Progenitor cell of endocrine pancreas (in vitro differentiated cells): ENCODE measurements at regions not wholly inside any gene's neighbourhood (a gene's known extent, or its start where the extent isn't known, plus 50 kb on each side); places are given as distances from the start of the nearest gene placed in this dataset.
A peak's percentile ranks its signal among the peaks of the same experiment; 100 is the strongest.

Experiments used
- DNase-seq: peaks from one replicate; pipeline ENCODE4 v3.0.0; 2021; ENCODE audit warnings: low spot score; ENCODE audit not compliant: unreplicated experiment
- H3K27ac Mint-ChIP-seq: 2 replicates; pipeline ENCODE4 v1.8.0; 2021; ENCODE audit warnings: mild to moderate bottlenecking, moderate library complexity, mixed read lengths
- H3K27me3 Mint-ChIP-seq: 2 replicates; pipeline ENCODE4 v1.8.0; 2021; ENCODE audit warnings: mixed read lengths
- H3K36me3 Mint-ChIP-seq: 2 replicates; pipeline ENCODE4 v1.8.0; 2022; ENCODE audit warnings: mixed read lengths; ENCODE audit not compliant: insufficient read depth
- H3K4me1 Mint-ChIP-seq: 2 replicates; pipeline ENCODE4 v1.8.0; 2021; ENCODE audit warnings: low read depth, mixed read lengths
- H3K4me3 Mint-ChIP-seq: 2 replicates; pipeline ENCODE4 v1.8.0; 2021; ENCODE audit warnings: low read depth, mild to moderate bottlenecking, moderate library complexity, mixed read lengths
- H3K9me3 Mint-ChIP-seq: 2 replicates; pipeline ENCODE4 v1.8.0; 2021; ENCODE audit warnings: low read depth, mixed read lengths
- TF ChIP-seq, protein P1 (sequence below): fragments of 200-600 bp; sonication (generic); IDR thresholded peaks from one replicate; pipeline ENCODE4 v1.5.0; 2021; ENCODE audit warnings: antibody characterized with exemption, mild to moderate bottlenecking; ENCODE audit not compliant: unreplicated experiment

GRCh38 chr5:63563008-63563917, 399.0 kb downstream of the HTR1A start:
- Mint-ChIP-seq H3K27me3 (no peaks in the 10 kb centered on the region), H3K9me3 (peaks cover 19% of the 10 kb centered on the region), H3K4me1 (no peaks in the 10 kb centered on the region), H3K4me3 (no peak overlapping the region), H3K27ac (no peak overlapping the region), H3K36me3 (peaks cover 2% of the 10 kb centered on the region)
- DNase-seq: no peak
- TF ChIP-seq, protein P1, sequence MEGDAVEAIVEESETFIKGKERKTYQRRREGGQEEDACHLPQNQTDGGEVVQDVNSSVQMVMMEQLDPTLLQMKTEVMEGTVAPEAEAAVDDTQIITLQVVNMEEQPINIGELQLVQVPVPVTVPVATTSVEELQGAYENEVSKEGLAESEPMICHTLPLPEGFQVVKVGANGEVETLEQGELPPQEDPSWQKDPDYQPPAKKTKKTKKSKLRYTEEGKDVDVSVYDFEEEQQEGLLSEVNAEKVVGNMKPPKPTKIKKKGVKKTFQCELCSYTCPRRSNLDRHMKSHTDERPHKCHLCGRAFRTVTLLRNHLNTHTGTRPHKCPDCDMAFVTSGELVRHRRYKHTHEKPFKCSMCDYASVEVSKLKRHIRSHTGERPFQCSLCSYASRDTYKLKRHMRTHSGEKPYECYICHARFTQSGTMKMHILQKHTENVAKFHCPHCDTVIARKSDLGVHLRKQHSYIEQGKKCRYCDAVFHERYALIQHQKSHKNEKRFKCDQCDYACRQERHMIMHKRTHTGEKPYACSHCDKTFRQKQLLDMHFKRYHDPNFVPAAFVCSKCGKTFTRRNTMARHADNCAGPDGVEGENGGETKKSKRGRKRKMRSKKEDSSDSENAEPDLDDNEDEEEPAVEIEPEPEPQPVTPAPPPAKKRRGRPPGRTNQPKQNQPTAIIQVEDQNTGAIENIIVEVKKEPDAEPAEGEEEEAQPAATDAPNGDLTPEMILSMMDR: no peak

- Mint-ChIP-seq H3K36me3 (no peaks in the 10 kb centered on the region), H3K27me3 (no peaks in the 10 kb centered on the region), H3K4me3 (no peak overlapping the region), H3K9me3 (peaks cover 10% of the 10 kb centered on the region), H3K4me1 (peaks cover 4% of the 10 kb centered on the region), H3K27ac (no peak overlapping the region)
- TF ChIP-seq, protein P1: no peak
- no peak for DNase-seq
Observed at GRCh38 chr5:63555874-63556273, 406.4 kb downstream of the HTR1A start.

- TF ChIP-seq, protein P1: no peak
- H3K4me1 Mint-ChIP-seq: peaks cover 4% of the 10 kb centered on the region
- H3K27ac Mint-ChIP-seq: peak overlapping the region; percentile 69
- H3K36me3 Mint-ChIP-seq: no peaks in the 10 kb centered on the region
- DNase-seq: no peak
- H3K4me3 Mint-ChIP-seq: no peak overlapping the region
- H3K27me3 Mint-ChIP-seq: no peaks in the 10 kb centered on the region
- no peaks in the 10 kb centered on the region for H3K9me3 Mint-ChIP-seq
Observed at GRCh38 chr5:63554191-63554590, 408.1 kb downstream of the HTR1A start.

- TF ChIP-seq, protein P1: no peak
- Mint-ChIP-seq H3K27me3 (no peaks in the 10 kb centered on the region), H3K27ac (no peak overlapping the region), H3K4me1 (peaks cover 4% of the 10 kb centered on the region), H3K9me3 (no peaks in the 10 kb centered on the region), H3K36me3 (no peaks in the 10 kb centered on the region), H3K4me3 (no peak overlapping the region)
- DNase-seq: no peak
Observed at GRCh38 chr5:63553073-63553472, 409.2 kb downstream of the HTR1A start.

GRCh38 chr5:63535840-63536602, 426.2 kb downstream of the HTR1A start:
- DNase-seq: no peak
- Mint-ChIP-seq H3K36me3 (no peaks in the 10 kb centered on the region), H3K9me3 (peaks cover 5% of the 10 kb centered on the region), H3K27ac (no peak overlapping the region), H3K4me1 (peaks cover 6% of the 10 kb centered on the region), H3K27me3 (no peaks in the 10 kb centered on the region), H3K4me3 (no peak overlapping the region)
- TF ChIP-seq, protein P1: no peak
